Stimulated activated memory B cell treated with anti-CD40 and anti-IgM and Interleukin-4, amounts not matched to agents 10 μg/mL and 1 μg/mL and 100 μg/mL, for 72 hours (primary cell): ENCODE measurements at regions not wholly inside any gene's neighbourhood (a gene's known extent, or its start where the extent isn't known, plus 50 kb on each side); places are given as distances from the start of the nearest gene placed in this dataset.
A peak's percentile ranks its signal among the peaks of the same experiment; 100 is the strongest.

Source experiments
- ATAC-seq: fragments of 150-1000 bp; cut with Tn5 transposase; 2 replicates; pipeline ENCODE4 v1.10.0; 2021
- H3K27ac Mint-ChIP-seq: one replicate; pipeline ENCODE4 v1.8.0; 2022; ENCODE audit warnings: mild to moderate bottlenecking, mixed read lengths
- H3K27me3 Mint-ChIP-seq: one replicate; pipeline ENCODE4 v1.8.0; 2022; ENCODE audit warnings: mixed read lengths
- H3K36me3 Mint-ChIP-seq: one replicate; pipeline ENCODE4 v1.8.0; 2022; ENCODE audit warnings: mixed read lengths
- H3K4me1 Mint-ChIP-seq: one replicate; pipeline ENCODE4 v1.8.0; 2022; ENCODE audit warnings: mixed read lengths
- H3K4me3 Mint-ChIP-seq: one replicate; pipeline ENCODE4 v1.8.0; 2022; ENCODE audit warnings: mild to moderate bottlenecking, moderate library complexity, mixed read lengths
- H3K9me3 Mint-ChIP-seq: one replicate; pipeline ENCODE4 v1.8.0; 2022; ENCODE audit warnings: mixed read lengths

DNA sequence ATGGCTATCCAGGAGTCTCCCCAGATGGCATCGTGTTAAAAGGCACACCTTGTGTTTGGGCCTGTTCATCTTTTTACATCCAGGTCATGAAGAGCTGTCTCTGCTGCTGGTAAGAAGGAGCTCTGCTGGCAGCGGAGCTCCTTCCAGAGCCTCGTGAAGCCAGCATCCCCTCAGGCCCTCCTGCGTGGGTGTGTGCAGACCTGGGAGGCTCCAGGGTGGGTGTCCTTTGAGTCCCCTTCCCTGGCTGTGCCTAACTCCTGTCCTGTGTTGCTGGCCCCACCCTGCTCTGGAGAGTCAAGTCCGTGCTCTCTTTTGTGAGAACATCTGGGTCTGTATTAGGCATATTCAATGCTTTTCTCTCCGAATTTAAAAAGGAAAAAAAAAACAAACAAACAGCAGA, 149.6 kb upstream of the IRX2 start:
- Mint-ChIP-seq H3K27me3 (no peaks in the 10 kb centered on the region), H3K4me3 (no peak overlapping the region), H3K9me3 (peaks cover 11% of the 10 kb centered on the region), H3K36me3 (no peaks in the 10 kb centered on the region), H3K27ac (no peak overlapping the region), H3K4me1 (no peaks in the 10 kb centered on the region)
- ATAC-seq, result no peak

- Mint-ChIP-seq H3K9me3 (peaks cover 11% of the 10 kb centered on the region), H3K4me1 (no peaks in the 10 kb centered on the region), H3K27me3 (no peaks in the 10 kb centered on the region), H3K4me3 (no peak overlapping the region), H3K27ac (no peak overlapping the region), H3K36me3 (no peaks in the 10 kb centered on the region)
- no peak for ATAC-seq
These were observed 148.9 kb upstream of the IRX2 start for GRCh38 chr5:2900360-2900759.

GRCh38 chr5:2899311-2899710, 147.8 kb upstream of the IRX2 start:
- Mint-ChIP-seq H3K36me3 (no peaks in the 10 kb centered on the region), H3K4me1 (no peaks in the 10 kb centered on the region), H3K4me3 (no peak overlapping the region), H3K27me3 (no peaks in the 10 kb centered on the region), H3K27ac (no peak overlapping the region), H3K9me3 (peaks cover 14% of the 10 kb centered on the region)
- no peak for ATAC-seq

GRCh38 chr5:2898661-2899060, 147.2 kb upstream of the IRX2 start:
- Mint-ChIP-seq H3K4me1 (no peaks in the 10 kb centered on the region), H3K4me3 (no peak overlapping the region), H3K27me3 (no peaks in the 10 kb centered on the region), H3K27ac (no peak overlapping the region), H3K36me3 (no peaks in the 10 kb centered on the region), H3K9me3 (peaks cover 14% of the 10 kb centered on the region)
- ATAC-seq, result no peak

DNA sequence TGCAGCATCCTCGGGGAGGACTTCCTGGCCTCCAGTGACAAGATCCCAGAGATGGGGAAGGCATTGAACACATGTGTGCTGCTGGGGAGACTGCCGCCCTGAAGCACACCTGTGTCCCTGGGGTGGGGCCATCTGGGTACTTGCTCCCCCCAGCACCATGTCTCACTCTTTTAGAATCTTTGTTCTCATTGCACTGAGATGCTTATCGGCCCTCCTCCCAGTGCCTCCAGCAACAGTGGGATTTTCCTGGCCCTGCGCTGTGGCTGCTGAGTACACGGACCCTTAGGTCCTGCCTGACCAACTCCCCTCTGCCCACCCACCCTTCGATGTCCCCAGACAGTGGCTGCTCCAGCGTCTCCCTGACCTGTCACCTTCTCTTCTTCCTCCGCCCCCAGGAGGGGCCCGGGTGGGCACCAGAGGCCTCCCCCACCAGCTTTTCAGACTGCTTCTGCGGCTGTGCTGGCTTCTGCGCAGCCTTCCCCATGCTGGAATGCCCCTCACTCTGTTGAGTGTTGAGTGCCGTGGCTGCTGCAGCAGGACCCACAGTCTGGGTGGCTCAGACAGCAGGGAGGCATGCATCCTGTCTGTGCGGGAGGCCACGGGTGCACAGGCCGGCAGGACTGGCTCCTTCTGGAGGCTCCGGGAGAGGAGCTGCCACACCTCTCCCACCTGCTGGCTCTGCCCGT, 145.9 kb upstream of the IRX2 start:
- ATAC-seq, result no peak
- H3K9me3 Mint-ChIP-seq, result peaks cover 14% of the 10 kb centered on the region

GRCh38 chr5:2896371-2897275, 145.1 kb upstream of the IRX2 start:
- ATAC-seq, result no peak
- H3K4me1 Mint-ChIP-seq, result no peaks in the 10 kb centered on the region
- H3K27me3 Mint-ChIP-seq, result no peaks in the 10 kb centered on the region
- peaks cover 11% of the 10 kb centered on the region for H3K9me3 Mint-ChIP-seq
- H3K4me3 Mint-ChIP-seq, result no peak overlapping the region
- H3K27ac Mint-ChIP-seq, result no peak overlapping the region
- no peaks in the 10 kb centered on the region for H3K36me3 Mint-ChIP-seq

More for the DNA sequence above, 145.9 kb upstream of the IRX2 start:
- no peaks in the 10 kb centered on the region for H3K36me3 Mint-ChIP-seq
- H3K4me3 Mint-ChIP-seq, result no peak overlapping the region
- H3K27me3 Mint-ChIP-seq, result no peaks in the 10 kb centered on the region
- no peak overlapping the region for H3K27ac Mint-ChIP-seq
- no peaks in the 10 kb centered on the region for H3K4me1 Mint-ChIP-seq

GRCh38 chr5:2895876-2896275, 144.4 kb upstream of the IRX2 start:
- Mint-ChIP-seq H3K4me1 (no peaks in the 10 kb centered on the region), H3K27me3 (no peaks in the 10 kb centered on the region), H3K9me3 (peaks cover 10% of the 10 kb centered on the region), H3K36me3 (no peaks in the 10 kb centered on the region), H3K27ac (no peak overlapping the region), H3K4me3 (no peak overlapping the region)
- ATAC-seq, result peak; percentile 18

- H3K27me3 Mint-ChIP-seq, result no peaks in the 10 kb centered on the region
- H3K4me3 Mint-ChIP-seq, result no peak overlapping the region
- H3K4me1 Mint-ChIP-seq, result no peaks in the 10 kb centered on the region
- no peak for ATAC-seq
- no peaks in the 10 kb centered on the region for H3K36me3 Mint-ChIP-seq
- no peak overlapping the region for H3K27ac Mint-ChIP-seq
- H3K9me3 Mint-ChIP-seq, result peaks cover 6% of the 10 kb centered on the region
These were observed 143.7 kb upstream of the IRX2 start for GRCh38 chr5:2895196-2895595.

DNA sequence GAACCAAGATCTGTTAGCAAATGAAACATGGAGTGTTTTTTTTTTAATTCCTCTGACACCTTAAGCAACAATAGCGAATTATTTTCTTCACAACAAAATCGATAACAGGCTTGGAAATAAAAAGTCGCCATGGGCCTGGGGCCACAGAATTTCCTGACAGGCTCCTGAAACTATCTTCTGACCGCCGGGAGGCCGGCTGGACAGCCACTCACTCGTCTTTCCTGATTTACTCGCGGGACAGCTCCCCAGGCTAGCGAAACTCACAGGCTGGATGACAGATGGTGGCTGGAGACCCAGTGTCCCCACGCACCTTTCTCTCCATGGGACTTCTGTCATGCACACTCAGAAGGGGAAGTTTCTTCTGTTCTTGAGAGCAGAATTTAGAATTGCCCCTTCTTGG, 143.3 kb upstream of the IRX2 start:
- H3K4me3 Mint-ChIP-seq, result no peak overlapping the region
- no peak for ATAC-seq
- H3K27ac Mint-ChIP-seq, result no peak overlapping the region
- H3K4me1 Mint-ChIP-seq, result no peaks in the 10 kb centered on the region
- H3K36me3 Mint-ChIP-seq, result no peaks in the 10 kb centered on the region
- peaks cover 6% of the 10 kb centered on the region for H3K9me3 Mint-ChIP-seq
- no peaks in the 10 kb centered on the region for H3K27me3 Mint-ChIP-seq

GRCh38 chr5:2894316-2894715, 142.8 kb upstream of the IRX2 start:
- no peak overlapping the region for H3K4me3 Mint-ChIP-seq
- H3K27me3 Mint-ChIP-seq, result no peaks in the 10 kb centered on the region
- H3K9me3 Mint-ChIP-seq, result peaks cover 6% of the 10 kb centered on the region
- no peaks in the 10 kb centered on the region for H3K4me1 Mint-ChIP-seq
- no peaks in the 10 kb centered on the region for H3K36me3 Mint-ChIP-seq
- ATAC-seq, result no peak
- H3K27ac Mint-ChIP-seq, result no peak overlapping the region

- no peak overlapping the region for H3K4me3 Mint-ChIP-seq
These were observed 141.1 kb upstream of the IRX2 start for GRCh38 chr5:2892466-2893000.

DNA sequence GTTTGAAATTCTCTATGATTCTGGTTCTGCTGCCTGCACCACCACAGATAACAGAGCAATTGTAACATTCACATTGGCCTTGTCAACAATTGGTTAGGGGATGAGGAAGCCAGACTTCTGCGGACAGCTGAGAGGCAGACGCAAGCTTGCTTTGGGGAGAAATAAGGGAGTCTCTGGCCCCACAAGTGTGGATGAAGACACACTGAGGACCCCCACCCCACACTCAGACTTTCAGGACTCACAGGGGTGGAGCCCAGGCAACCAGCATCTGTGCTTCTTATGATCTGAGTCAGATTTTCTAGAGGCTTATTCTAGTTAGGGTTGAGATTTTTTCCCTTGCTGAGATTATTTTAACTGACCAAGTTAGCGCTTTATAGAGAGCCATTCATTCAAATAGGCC, 140.3 kb upstream of the IRX2 start:
- no peak for ATAC-seq
- no peaks in the 10 kb centered on the region for H3K27me3 Mint-ChIP-seq
- H3K4me1 Mint-ChIP-seq, result no peaks in the 10 kb centered on the region
- no peaks in the 10 kb centered on the region for H3K36me3 Mint-ChIP-seq
- H3K4me3 Mint-ChIP-seq, result no peak overlapping the region
- H3K9me3 Mint-ChIP-seq, result peaks cover 6% of the 10 kb centered on the region
- H3K27ac Mint-ChIP-seq, result no peak overlapping the region

More at GRCh38 chr5:2892466-2893000, 141.1 kb upstream of the IRX2 start:
- no peak for ATAC-seq
- no peak overlapping the region for H3K27ac Mint-ChIP-seq
- no peaks in the 10 kb centered on the region for H3K36me3 Mint-ChIP-seq
- no peaks in the 10 kb centered on the region for H3K27me3 Mint-ChIP-seq
- no peaks in the 10 kb centered on the region for H3K4me1 Mint-ChIP-seq
- H3K9me3 Mint-ChIP-seq, result peaks cover 6% of the 10 kb centered on the region

GRCh38 chr5:2890011-2890410, 138.5 kb upstream of the IRX2 start:
- no peaks in the 10 kb centered on the region for H3K36me3 Mint-ChIP-seq
- H3K27me3 Mint-ChIP-seq, result no peaks in the 10 kb centered on the region
- no peak overlapping the region for H3K4me3 Mint-ChIP-seq
- H3K9me3 Mint-ChIP-seq, result peaks cover 2% of the 10 kb centered on the region
- H3K27ac Mint-ChIP-seq, result no peak overlapping the region
- ATAC-seq, result no peak
- H3K4me1 Mint-ChIP-seq, result no peaks in the 10 kb centered on the region

DNA sequence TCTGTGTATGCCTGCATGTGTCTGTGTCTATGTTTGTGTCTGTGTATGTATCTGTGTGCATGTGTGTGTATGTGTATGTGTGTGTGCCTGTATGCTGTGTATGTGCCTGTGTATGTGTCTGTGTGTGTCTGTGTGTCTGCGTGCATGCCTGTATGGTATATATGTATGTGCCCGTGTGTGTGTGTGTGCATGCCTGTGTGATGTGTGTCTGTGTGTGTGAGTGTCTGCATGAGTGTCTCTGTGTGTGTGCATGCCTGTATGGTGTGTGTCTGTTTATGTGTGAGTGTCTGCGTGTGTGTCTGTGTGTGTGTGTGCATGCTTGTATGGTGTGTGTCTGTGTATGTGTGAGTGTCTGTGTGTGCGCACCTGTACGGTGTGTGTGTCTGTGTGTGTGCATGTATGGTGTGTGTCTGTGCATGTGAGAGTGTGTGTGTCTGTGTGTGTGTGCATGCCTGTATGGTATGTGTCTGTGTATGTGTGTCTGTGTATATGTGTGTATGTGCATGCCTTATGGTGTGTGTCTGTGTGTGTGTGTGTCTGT, 137.1 kb upstream of the IRX2 start:
- Mint-ChIP-seq H3K27me3 (no peaks in the 10 kb centered on the region), H3K4me1 (no peaks in the 10 kb centered on the region), H3K4me3 (no peak overlapping the region), H3K36me3 (no peaks in the 10 kb centered on the region), H3K27ac (no peak overlapping the region), H3K9me3 (peaks cover 7% of the 10 kb centered on the region)
- ATAC-seq, result no peak

GRCh38 chr5:2887481-2888348, 136.2 kb upstream of the IRX2 start:
- Mint-ChIP-seq H3K9me3 (peaks cover 11% of the 10 kb centered on the region), H3K27me3 (no peaks in the 10 kb centered on the region), H3K4me1 (no peaks in the 10 kb centered on the region), H3K36me3 (no peaks in the 10 kb centered on the region), H3K27ac (no peak overlapping the region), H3K4me3 (no peak overlapping the region)
- ATAC-seq, result peak; percentile 31
